Naive B cell (primary cell): ENCODE measurements at regions not wholly inside any gene's neighbourhood (a gene's known extent, or its start where the extent isn't known, plus 50 kb on each side); places are given as distances from the start of the nearest gene placed in this dataset.

ENCODE experiments used
- ATAC-seq, 2 donors: fragments of 150-1000 bp; cut with Tn5 transposase; 2 replicates each; pipeline ENCODE4 v1.10.0; 2021; ENCODE audit warnings: low read depth in 2 of 2, mild to moderate bottlenecking in 2 of 2, moderate library complexity in 2 of 2
- DNase-seq: peaks from one replicate; pipeline ENCODE4 v3.0.0; 2022
- H3K27ac Mint-ChIP-seq, 6 donors: one replicate each; pipeline ENCODE4 v1.8.0; 2020 to 2022; ENCODE audit warnings: mild to moderate bottlenecking in 6 of 6, mixed read lengths in 6 of 6, moderate library complexity in 5 of 6, inconsistent platforms in 2 of 6
- H3K27me3 Mint-ChIP-seq, 3 donors: one replicate each; pipeline ENCODE4 v1.8.0; 2021 to 2022; ENCODE audit warnings: mixed read lengths in 3 of 3, mild to moderate bottlenecking in 1 of 3
- H3K36me3 Mint-ChIP-seq, 2 donors: one replicate each; pipeline ENCODE4 v1.8.0; 2020 to 2022; ENCODE audit warnings: mixed read lengths in 2 of 2, inconsistent platforms in 1 of 2, mild to moderate bottlenecking in 1 of 2
- H3K4me1 Mint-ChIP-seq, 3 donors: one replicate each; pipeline ENCODE4 v1.8.0; 2020 to 2022; ENCODE audit warnings: mixed read lengths in 3 of 3, inconsistent platforms in 1 of 3, mild to moderate bottlenecking in 1 of 3, moderate library complexity in 1 of 3
- H3K4me3 Mint-ChIP-seq, 8 donors: one replicate each; pipeline ENCODE4 v1.8.0; 2020 to 2022; ENCODE audit warnings: mild to moderate bottlenecking in 8 of 8, mixed read lengths in 8 of 8, moderate library complexity in 8 of 8, inconsistent platforms in 2 of 8
- H3K9me3 Mint-ChIP-seq, 7 donors: one replicate each; pipeline ENCODE4 v1.8.0; 2020 to 2022; ENCODE audit warnings: mixed read lengths in 7 of 7, mild to moderate bottlenecking in 5 of 7, inconsistent platforms in 2 of 7, moderate library complexity in 1 of 7

- no peaks in the 10 kb centered on the region for H3K4me1 Mint-ChIP-seq
- peaks cover 0 to 8% (median 0%) of the 10 kb centered on the region in 3 donors for H3K27me3 Mint-ChIP-seq
- peaks cover 0 to 4% (median 0%) of the 10 kb centered on the region in 7 donors for H3K9me3 Mint-ChIP-seq
- ATAC-seq (no peak), DNase-seq (no peak)
- no peak overlapping the region for H3K4me3 Mint-ChIP-seq
- no peaks in the 10 kb centered on the region for H3K36me3 Mint-ChIP-seq
- H3K27ac Mint-ChIP-seq: no peak overlapping the region
Observed at GRCh38 chr18:56083097-56083521, 495.1 kb upstream of the TCF4 start.

- ATAC-seq: no peak
- Mint-ChIP-seq H3K36me3 (peaks cover 0 to 15% of the 10 kb centered on the region in 2 donors), H3K4me1 (no peaks in the 10 kb centered on the region), H3K27ac (no peak overlapping the region), H3K4me3 (no peak overlapping the region), H3K9me3 (peaks cover 0 to 9% (median 2%) of the 10 kb centered on the region in 7 donors), H3K27me3 (peaks cover 0 to 8% (median 0%) of the 10 kb centered on the region in 3 donors)
- no peak for DNase-seq
Observed at GRCh38 chr18:56076723-56077122, 488.7 kb upstream of the TCF4 start.

GRCh38 chr18:56068701-56069100 is 480.7 kb upstream of the TCF4 start:
- H3K4me1 Mint-ChIP-seq: no peaks in the 10 kb centered on the region
- no peak overlapping the region for H3K27ac Mint-ChIP-seq
- peaks cover 0 to 7% of the 10 kb centered on the region in 2 donors for H3K36me3 Mint-ChIP-seq
- DNase-seq: no peak
- no peak overlapping the region for H3K4me3 Mint-ChIP-seq
- H3K9me3 Mint-ChIP-seq: peaks cover 0 to 4% (median 0%) of the 10 kb centered on the region in 7 donors
- H3K27me3 Mint-ChIP-seq: no peaks in the 10 kb centered on the region
- no peak for ATAC-seq

GRCh38 chr18:56067969-56068671 is 480.1 kb upstream of the TCF4 start:
- no peak overlapping the region for H3K27ac Mint-ChIP-seq
- no peaks in the 10 kb centered on the region for H3K27me3 Mint-ChIP-seq
- H3K4me1 Mint-ChIP-seq: no peaks in the 10 kb centered on the region
- peaks cover 0 to 7% of the 10 kb centered on the region in 2 donors for H3K36me3 Mint-ChIP-seq
- no peak overlapping the region for H3K4me3 Mint-ChIP-seq
- no peak for DNase-seq
- no peak for ATAC-seq
- peaks cover 0 to 4% (median 0%) of the 10 kb centered on the region in 7 donors for H3K9me3 Mint-ChIP-seq

DNA sequence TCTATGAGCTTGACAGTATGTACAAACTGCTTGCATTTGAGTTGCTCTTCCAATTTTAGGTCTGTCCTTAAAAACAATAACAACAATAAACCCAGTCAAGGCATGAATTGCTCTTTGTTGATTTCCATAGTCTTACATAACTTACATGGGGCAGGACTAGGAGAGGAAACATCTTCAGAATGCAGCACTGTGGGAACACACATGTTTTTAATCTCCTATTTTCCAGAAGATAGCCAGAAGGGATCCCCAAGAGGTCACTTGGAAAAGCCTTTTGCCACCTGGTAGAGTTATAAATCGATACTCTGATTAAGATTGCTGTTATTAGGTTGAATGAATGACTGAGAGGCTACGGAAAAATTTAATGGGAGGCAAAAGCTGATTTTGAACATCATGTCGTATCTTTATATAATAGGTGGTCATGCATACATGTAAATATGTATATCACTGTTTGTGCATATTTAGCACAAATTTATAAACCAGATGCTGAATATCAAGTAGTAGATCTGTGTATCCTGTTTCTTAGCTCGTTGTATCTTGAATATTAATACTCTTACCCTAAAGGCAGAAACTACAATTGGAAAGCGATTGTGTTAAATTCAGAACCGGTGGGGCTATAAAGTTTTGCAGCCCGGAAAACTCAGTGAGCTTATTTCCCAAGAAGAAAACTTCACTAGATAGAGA is 479.4 kb upstream of the TCF4 start:
- Mint-ChIP-seq H3K4me1 (no peaks in the 10 kb centered on the region), H3K9me3 (peaks cover 0 to 2% (median 0%) of the 10 kb centered on the region in 7 donors), H3K4me3 (no peak overlapping the region), H3K36me3 (peaks cover 0 to 4% of the 10 kb centered on the region in 2 donors), H3K27ac (no peak overlapping the region), H3K27me3 (no peaks in the 10 kb centered on the region)
- ATAC-seq (no peak), DNase-seq (no peak)

DNA sequence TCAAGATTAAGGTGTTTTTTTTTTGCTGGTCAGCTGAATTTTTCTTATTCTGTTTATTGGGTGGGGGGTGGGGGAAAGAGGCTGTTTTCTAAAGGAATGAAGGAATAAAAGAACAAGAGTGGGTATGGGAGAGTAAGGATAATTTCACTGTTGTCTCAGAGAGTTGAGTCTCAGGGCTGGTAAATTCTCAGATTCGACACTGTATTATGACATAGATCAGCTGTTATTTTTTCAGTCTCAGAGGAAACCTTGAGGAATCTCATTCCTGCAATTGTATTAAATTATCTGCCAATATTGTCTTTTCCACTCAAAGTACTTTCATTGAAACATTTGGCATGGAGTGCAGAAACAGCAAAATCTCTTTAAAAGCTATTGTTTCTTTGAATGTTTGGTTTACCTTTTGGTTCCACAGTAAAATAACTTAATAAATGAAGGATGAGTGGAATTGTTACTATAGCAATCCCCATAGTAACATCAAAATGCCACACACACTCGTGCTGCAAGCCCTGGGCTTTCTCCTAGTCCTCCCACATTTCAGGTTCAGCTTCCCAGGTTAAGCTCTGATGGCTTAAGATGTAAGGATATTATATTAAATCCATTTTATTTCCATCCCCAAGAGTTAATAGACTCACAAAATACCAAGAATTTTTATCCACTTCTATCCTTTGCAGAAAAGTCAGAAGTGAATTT is 478.7 kb upstream of the TCF4 start:
- H3K4me1 Mint-ChIP-seq: no peaks in the 10 kb centered on the region
- no peaks in the 10 kb centered on the region for H3K27me3 Mint-ChIP-seq
- DNase-seq (no peak), ATAC-seq (no peak)
- H3K27ac Mint-ChIP-seq: no peak overlapping the region
- no peaks in the 10 kb centered on the region for H3K36me3 Mint-ChIP-seq
- no peaks in the 10 kb centered on the region for H3K9me3 Mint-ChIP-seq
- no peak overlapping the region for H3K4me3 Mint-ChIP-seq

DNA sequence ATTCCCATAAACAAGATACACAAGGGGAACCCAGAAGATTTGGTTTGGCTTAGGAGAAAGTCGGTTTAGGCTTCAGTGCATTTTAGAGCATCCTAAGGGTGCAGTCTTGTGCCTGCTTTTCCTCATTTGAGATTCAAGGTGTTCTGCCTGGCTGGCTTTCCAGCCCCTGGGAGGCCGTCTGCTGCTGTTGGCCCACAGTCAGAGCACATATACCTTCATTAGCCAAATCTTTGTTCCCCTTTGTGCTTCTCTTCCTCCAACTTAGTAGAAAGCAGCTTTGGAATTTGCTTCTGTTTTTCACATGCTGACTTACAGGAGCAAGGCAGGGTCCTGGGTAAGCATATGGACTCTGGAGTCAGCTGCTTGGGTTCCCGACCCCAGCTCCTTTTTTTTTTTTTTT is 477.1 kb upstream of the TCF4 start:
- Mint-ChIP-seq H3K9me3 (no peaks in the 10 kb centered on the region), H3K36me3 (no peaks in the 10 kb centered on the region), H3K27me3 (no peaks in the 10 kb centered on the region), H3K4me1 (peaks cover 0 to 3% (median 0%) of the 10 kb centered on the region in 3 donors), H3K4me3 (no peak overlapping the region), H3K27ac (no peak overlapping the region)
- DNase-seq (no peak), ATAC-seq (no peak)

DNA sequence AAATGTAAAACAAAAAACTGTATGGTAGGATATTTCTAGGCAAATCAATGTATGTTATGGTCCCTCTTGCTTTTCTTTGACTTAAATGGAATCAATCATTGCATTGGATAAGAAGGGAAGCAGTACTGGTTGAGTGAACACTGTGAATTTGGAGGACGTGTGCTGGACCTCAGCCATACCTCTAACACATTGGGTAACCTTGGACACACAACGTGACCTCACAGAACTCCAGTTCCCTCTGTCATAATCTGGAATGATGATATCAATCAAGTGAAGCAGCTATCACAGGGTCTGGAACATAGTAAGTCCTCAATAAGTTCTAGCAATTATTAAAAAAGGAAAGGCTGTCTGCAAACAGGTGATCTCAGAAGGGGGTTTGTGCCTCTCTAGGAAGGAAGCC is 474.9 kb upstream of the TCF4 start:
- H3K4me3 Mint-ChIP-seq: no peak overlapping the region
- H3K36me3 Mint-ChIP-seq: no peaks in the 10 kb centered on the region
- no peak for ATAC-seq
- peaks cover 0 to 3% (median 0%) of the 10 kb centered on the region in 3 donors for H3K4me1 Mint-ChIP-seq
- DNase-seq: no peak
- H3K9me3 Mint-ChIP-seq: peaks cover 0 to 2% (median 0%) of the 10 kb centered on the region in 7 donors
- no peak overlapping the region for H3K27ac Mint-ChIP-seq
- H3K27me3 Mint-ChIP-seq: no peaks in the 10 kb centered on the region

DNA sequence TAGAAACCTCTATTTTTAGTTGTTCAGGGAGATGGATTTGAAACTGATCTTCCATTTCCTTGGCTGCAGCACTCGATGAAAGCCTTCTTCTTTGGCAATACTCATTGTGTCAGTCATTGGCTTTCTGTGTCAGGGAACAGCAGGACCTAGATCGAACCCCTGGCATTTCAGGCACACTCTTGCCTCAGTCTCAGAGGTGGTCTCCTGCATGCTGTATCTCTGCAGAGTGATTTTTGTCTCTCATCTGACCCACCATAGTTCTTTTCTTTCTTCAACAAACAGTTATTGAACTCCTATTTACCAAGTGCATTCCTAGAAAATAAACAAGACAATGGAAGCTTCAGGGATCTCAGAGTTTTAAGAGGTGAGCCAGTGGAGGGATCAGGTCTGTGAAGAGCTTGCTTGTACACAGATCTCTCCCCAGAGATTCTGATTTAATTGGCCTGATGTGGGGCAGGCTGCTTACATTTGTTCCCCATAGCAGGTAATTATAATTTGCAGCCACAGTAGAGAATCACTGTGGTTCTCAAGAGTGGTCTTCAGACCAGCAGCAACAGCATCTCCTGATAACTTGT is 473.1 kb upstream of the TCF4 start:
- DNase-seq (no peak), ATAC-seq (no peak)
- Mint-ChIP-seq H3K36me3 (no peaks in the 10 kb centered on the region), H3K27me3 (no peaks in the 10 kb centered on the region), H3K27ac (no peak overlapping the region), H3K9me3 (peaks cover 0 to 2% (median 0%) of the 10 kb centered on the region in 7 donors), H3K4me1 (peaks cover 0 to 3% (median 0%) of the 10 kb centered on the region in 3 donors), H3K4me3 (no peak overlapping the region)

GRCh38 chr18:56052202-56052601 is 464.2 kb upstream of the TCF4 start:
- peaks cover 11 to 29% (median 16%) of the 10 kb centered on the region in 7 donors for H3K9me3 Mint-ChIP-seq
- H3K27ac Mint-ChIP-seq: no peak overlapping the region
- no peaks in the 10 kb centered on the region for H3K27me3 Mint-ChIP-seq
- peaks cover 7 to 17% of the 10 kb centered on the region in 2 donors for H3K36me3 Mint-ChIP-seq
- no peaks in the 10 kb centered on the region for H3K4me1 Mint-ChIP-seq
- no peak for ATAC-seq
- DNase-seq: no peak
- no peak overlapping the region for H3K4me3 Mint-ChIP-seq

DNA sequence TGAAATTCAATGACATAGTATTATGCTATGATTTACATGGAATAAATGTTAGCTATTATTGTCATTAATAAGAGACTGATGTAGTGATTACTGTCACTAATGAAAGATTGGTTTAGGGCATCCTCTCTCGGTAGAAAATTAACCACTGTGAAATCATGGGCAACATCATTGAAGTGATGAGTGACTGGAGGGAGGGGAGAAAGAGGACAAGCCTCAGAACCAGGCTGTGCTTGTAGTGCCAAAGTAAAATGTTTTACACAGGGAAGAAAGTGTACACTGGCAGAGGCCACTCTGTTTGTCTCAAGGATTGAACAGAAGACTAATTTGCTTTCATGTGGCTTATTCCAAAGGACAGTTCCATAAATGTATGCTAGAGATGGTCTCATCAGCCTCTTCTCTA is 456.2 kb upstream of the TCF4 start:
- no peaks in the 10 kb centered on the region for H3K4me1 Mint-ChIP-seq
- H3K27ac Mint-ChIP-seq: peak overlapping the region in 1 of 6 donors; percentile 78
- DNase-seq: no peak
- no peak overlapping the region for H3K4me3 Mint-ChIP-seq
- ATAC-seq: no peak
- H3K36me3 Mint-ChIP-seq: peaks cover 15 to 30% of the 10 kb centered on the region in 2 donors
- no peaks in the 10 kb centered on the region for H3K27me3 Mint-ChIP-seq
- H3K9me3 Mint-ChIP-seq: peaks cover 12 to 34% (median 27%) of the 10 kb centered on the region in 7 donors

DNA sequence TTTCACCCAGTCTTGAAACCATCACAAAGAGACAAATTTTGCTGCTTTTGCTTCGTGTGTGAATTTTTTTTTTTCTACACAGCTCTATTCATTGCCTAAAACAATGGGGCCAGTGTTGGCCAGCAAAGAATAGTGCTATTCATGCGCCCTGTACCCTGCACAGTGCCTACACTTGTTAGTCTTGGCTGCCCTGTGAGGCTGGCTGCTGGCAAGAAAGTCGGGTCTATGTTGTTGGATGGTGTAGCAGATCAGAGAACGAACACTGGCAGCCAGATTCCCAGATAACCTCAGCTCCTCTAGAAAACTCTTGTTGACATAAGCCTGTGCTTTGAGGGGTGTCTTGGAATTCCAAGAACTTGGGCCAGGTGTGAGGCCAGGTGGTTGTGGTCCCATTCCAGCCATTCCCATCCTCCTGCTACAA is 455.7 kb upstream of the TCF4 start:
- DNase-seq: no peak
- Mint-ChIP-seq H3K27me3 (no peaks in the 10 kb centered on the region), H3K27ac (peak overlapping the region in 1 of 6 donors; percentile 15), H3K4me1 (peaks cover 0 to 5% (median 0%) of the 10 kb centered on the region in 3 donors), H3K9me3 (peaks cover 10 to 29% (median 23%) of the 10 kb centered on the region in 7 donors), H3K4me3 (no peak overlapping the region), H3K36me3 (peaks cover 11 to 27% of the 10 kb centered on the region in 2 donors)
- ATAC-seq: no peak

DNA sequence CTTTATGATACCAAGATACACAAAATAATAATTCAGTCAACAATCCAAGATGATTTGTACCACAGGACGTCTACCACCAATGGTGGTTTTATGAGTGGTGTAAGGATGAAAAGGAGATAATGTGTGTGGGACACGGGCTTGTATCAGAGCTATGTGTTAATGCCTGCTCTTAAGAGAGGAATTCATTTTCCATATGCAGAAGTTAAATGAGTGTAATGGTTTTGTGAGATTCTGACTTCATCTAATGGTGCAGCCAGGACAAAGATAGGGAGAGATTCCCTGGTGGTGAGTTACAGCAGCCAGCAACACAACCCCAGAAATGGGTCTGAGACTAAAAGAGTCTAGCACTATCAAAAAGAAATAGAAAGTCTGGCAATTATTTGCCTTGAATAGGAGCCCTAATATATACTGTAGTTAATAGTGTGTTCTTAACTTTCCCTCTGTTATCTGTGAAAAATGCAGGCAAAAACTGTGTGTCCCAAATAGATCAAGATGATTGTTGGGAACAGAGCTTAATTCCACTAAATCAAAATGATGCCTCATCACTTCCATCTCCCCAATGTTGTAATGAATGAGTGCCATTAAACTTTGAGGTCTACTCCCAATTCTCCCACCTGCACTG is 455.0 kb upstream of the TCF4 start:
- Mint-ChIP-seq H3K4me1 (peaks cover 1 to 11% (median 2%) of the 10 kb centered on the region in 3 donors), H3K27ac (no peak overlapping the region), H3K4me3 (no peak overlapping the region), H3K36me3 (peaks cover 10 to 21% of the 10 kb centered on the region in 2 donors), H3K27me3 (no peaks in the 10 kb centered on the region), H3K9me3 (peaks cover 5 to 23% (median 18%) of the 10 kb centered on the region in 7 donors)
- DNase-seq: no peak
- no peak for ATAC-seq
